Activated B cell treated with CpG ODN at 0.5 μM for 24 hours (primary cell): ENCODE measurements at regions not wholly inside any gene's neighbourhood (a gene's known extent, or its start where the extent isn't known, plus 50 kb on each side); places are given as distances from the start of the nearest gene placed in this dataset.

Experiments
- ATAC-seq: fragments of 200-7000 bp; cut with Tn5 transposase; one replicate; pipeline ENCODE4 v1.10.0; 2021; ENCODE audit warnings: low read depth, mild to moderate bottlenecking, moderate library complexity
- CTCF ChIA-PET: fragments of 350-600 bp; sonication (Branson Sonifier 250); formaldehyde crosslinking; loops from one replicate; lab custom pipeline; 2021; ENCODE audit warnings: antibody characterized with exemption; lab: Charles Lee
- POLR2A ChIA-PET: fragments of 350-600 bp; sonication (Branson Sonifier 250); formaldehyde crosslinking; loops from one replicate; lab custom pipeline; 2021; ENCODE audit warnings: antibody characterized with exemption; lab: Charles Lee
- DNase-seq: peaks from one replicate; pipeline ENCODE4 v3.0.0; 2022
- H3K27ac Mint-ChIP-seq: one replicate; pipeline ENCODE4 v1.8.0; 2020; ENCODE audit warnings: mixed read lengths
- H3K27me3 Mint-ChIP-seq: one replicate; pipeline ENCODE4 v1.8.0; 2021; ENCODE audit warnings: mixed read lengths
- H3K36me3 Mint-ChIP-seq: one replicate; pipeline ENCODE4 v1.8.0; 2021; ENCODE audit warnings: low read depth, mixed read lengths
- H3K4me1 Mint-ChIP-seq: one replicate; pipeline ENCODE4 v1.8.0; 2021; ENCODE audit warnings: mixed read lengths
- H3K4me3 Mint-ChIP-seq: one replicate; pipeline ENCODE4 v1.8.0; 2020; ENCODE audit warnings: mild to moderate bottlenecking, mixed read lengths
- H3K9me3 Mint-ChIP-seq: one replicate; pipeline ENCODE4 v1.8.0; 2020; ENCODE audit warnings: mixed read lengths
- CTCF ChIP-seq: fragments of 200-600 bp; IDR thresholded peaks from one replicate; pipeline ENCODE4 v1.8.0; 2022; ENCODE audit warnings: antibody characterized with exemption, mild to moderate bottlenecking
- intact Hi-C: fragments of 100-400 bp; cut with micrococcal nuclease; formaldehyde crosslinking; loops from one replicate; pipeline ENCODE4 v1.15.1; 2024

- H3K4me3 Mint-ChIP-seq = no peak overlapping the region
- TF ChIP-seq CTCF = no peak
- DNase-seq (no peak), ATAC-seq (no peak)
- POLR2A ChIA-PET = no interaction called here
- no peaks in the 10 kb centered on the region for H3K27me3 Mint-ChIP-seq
- H3K36me3 Mint-ChIP-seq = no peaks in the 10 kb centered on the region
- H3K27ac Mint-ChIP-seq = no peak overlapping the region
- intact Hi-C loops = no loop called here
- H3K4me1 Mint-ChIP-seq = no peaks in the 10 kb centered on the region
- peaks cover 10% of the 10 kb centered on the region for H3K9me3 Mint-ChIP-seq
- CTCF ChIA-PET = no interaction called here
Observed at GRCh38 chr1:88453295-88453694, 230.8 kb upstream of the PKN2 start.

GRCh38 chr1:88454781-88455180, 229.3 kb upstream of the PKN2 start:
- Mint-ChIP-seq H3K27me3 (no peaks in the 10 kb centered on the region), H3K4me1 (no peaks in the 10 kb centered on the region), H3K27ac (no peak overlapping the region), H3K36me3 (no peaks in the 10 kb centered on the region), H3K9me3 (peaks cover 2% of the 10 kb centered on the region), H3K4me3 (no peak overlapping the region)
- intact Hi-C loops = no loop called here
- DNase-seq (no peak), ATAC-seq (no peak)
- ChIA-PET POLR2A (no interaction called here), CTCF (no interaction called here)
- TF ChIP-seq CTCF = no peak

- H3K4me1 Mint-ChIP-seq = no peaks in the 10 kb centered on the region
- no peak overlapping the region for H3K27ac Mint-ChIP-seq
- TF ChIP-seq CTCF = no peak
- ATAC-seq = no peak
- CTCF ChIA-PET = no interaction called here
- intact Hi-C loops = no loop called here
- no peak for DNase-seq
- POLR2A ChIA-PET = no interaction called here
- no peak overlapping the region for H3K4me3 Mint-ChIP-seq
- H3K27me3 Mint-ChIP-seq = no peaks in the 10 kb centered on the region
- H3K9me3 Mint-ChIP-seq = no peaks in the 10 kb centered on the region
- no peaks in the 10 kb centered on the region for H3K36me3 Mint-ChIP-seq
Observed at GRCh38 chr1:88455621-88456256, 228.3 kb upstream of the PKN2 start.

GRCh38 chr1:88457197-88457596, 226.9 kb upstream of the PKN2 start:
- ATAC-seq = no peak

GRCh38 chr1:88461007-88461406, 223.1 kb upstream of the PKN2 start:
- peaks cover 19% of the 10 kb centered on the region for H3K27me3 Mint-ChIP-seq
- H3K27ac Mint-ChIP-seq = no peak overlapping the region
- intact Hi-C loops = no loop called here
- no peak overlapping the region for H3K4me3 Mint-ChIP-seq
- H3K9me3 Mint-ChIP-seq = no peaks in the 10 kb centered on the region
- no peaks in the 10 kb centered on the region for H3K4me1 Mint-ChIP-seq
- H3K36me3 Mint-ChIP-seq = no peaks in the 10 kb centered on the region
- no peak for TF ChIP-seq CTCF
- POLR2A ChIA-PET = no interaction called here
- no peak for DNase-seq
- CTCF ChIA-PET = no interaction called here
- no peak for ATAC-seq

More at GRCh38 chr1:88457197-88457596, 226.9 kb upstream of the PKN2 start:
- no peaks in the 10 kb centered on the region for H3K36me3 Mint-ChIP-seq
- no peak overlapping the region for H3K4me3 Mint-ChIP-seq
- no peak for TF ChIP-seq CTCF
- ChIA-PET POLR2A (no interaction called here), CTCF (no interaction called here)
- no peaks in the 10 kb centered on the region for H3K9me3 Mint-ChIP-seq
- no peak for DNase-seq
- H3K4me1 Mint-ChIP-seq = no peaks in the 10 kb centered on the region
- peaks cover 11% of the 10 kb centered on the region for H3K27me3 Mint-ChIP-seq
- H3K27ac Mint-ChIP-seq = no peak overlapping the region
- intact Hi-C loops = no loop called here
